Thyroid gland (tissue), 4 donors: ENCODE measurements at regions not wholly inside any gene's neighbourhood (a gene's known extent, or its start where the extent isn't known, plus 50 kb on each side); places are given as distances from the start of the nearest gene placed in this dataset.

Source experiments
- CTCF ChIP-seq, 6 experiments: fragments of 200-600 bp in 3 of 6; fragments of 450-650 bp in 3 of 6; sonication (generic) in 3 of 6; IDR thresholded peaks; one replicate each; pipeline ENCODE4 v1.5.1; 2016 to 2019; ENCODE audit warnings: antibody characterized with exemption in 6 of 6, mild to moderate bottlenecking in 2 of 6, inconsistent platforms in 1 of 6, moderate library complexity in 1 of 6
- POLR2A ChIP-seq, 2 donors: fragments of 450-650 bp; IDR thresholded peaks; one replicate each; pipeline ENCODE4 v1.6.1; 2017; ENCODE audit warnings: antibody characterized with exemption in 2 of 2, mild to moderate bottlenecking in 2 of 2, moderate library complexity in 1 of 2

DNA sequence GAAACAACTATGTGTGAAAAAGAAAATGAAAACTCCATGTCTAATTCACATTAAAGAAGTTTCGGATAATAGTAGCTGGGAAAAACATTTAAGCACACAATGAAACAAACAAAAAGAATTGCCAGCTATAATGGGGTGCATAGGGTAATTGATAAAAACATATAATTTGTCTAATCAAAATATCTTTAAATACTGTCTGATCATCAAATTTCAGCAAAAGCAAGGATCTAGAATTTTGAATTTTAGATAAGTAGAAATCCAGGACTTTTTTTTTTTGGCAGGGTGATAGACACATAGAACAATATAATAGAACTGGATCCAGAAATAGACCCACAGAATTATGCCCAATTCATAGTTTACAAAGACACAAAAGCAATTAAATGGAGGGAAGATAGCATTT lies 585.0 kb downstream of the TAF11L14 start:
- no peak for TF ChIP-seq POLR2A (IDR thresholded peaks at IDR 0.05)
- no peak for TF ChIP-seq CTCF (IDR thresholded peaks at IDR 0.05)
